ENCODE measurements at regions not wholly inside any gene's neighbourhood (a gene's known extent, or its start where the extent isn't known, plus 50 kb on each side); places are given as distances from the start of the nearest gene placed in this dataset.

DNA sequence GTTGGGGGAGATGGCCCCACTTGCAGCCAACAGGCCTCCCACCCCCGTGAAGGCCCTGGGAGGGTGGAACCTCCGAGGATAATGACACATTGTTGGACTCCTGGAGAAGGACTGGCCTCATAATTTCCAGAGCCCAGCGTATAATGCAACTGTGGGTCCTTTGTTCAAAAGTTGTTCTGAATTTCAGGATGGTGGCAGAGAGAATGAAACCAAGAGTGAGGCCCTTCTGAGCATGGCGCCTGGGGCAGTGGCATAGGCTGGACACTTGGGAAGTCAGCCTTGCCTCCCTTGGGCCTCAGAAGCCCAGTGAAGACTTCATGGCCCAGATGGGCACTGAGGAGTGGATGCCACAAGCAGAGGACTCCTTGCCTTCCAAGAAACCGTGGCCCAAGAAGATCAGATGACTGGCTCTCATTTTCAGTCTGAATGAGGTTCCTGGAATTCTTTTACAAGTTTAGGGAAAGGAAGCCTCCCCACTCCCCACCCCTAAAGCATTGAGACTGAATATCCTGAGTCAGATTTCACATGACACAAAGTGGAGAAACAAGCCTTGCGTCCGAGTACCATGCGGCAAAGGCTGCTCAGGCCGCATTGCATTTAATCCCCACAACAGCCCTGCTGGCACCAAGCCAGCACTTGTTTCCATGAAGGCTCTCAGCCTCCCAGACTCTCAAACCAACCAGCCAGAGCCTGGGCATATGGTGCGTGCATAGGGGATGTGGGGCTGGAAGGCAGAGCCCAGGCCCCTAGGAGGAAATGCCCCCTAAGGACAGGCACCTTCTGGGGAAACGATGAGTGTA is 96.7 kb upstream of the SMIM23 start:
- ChIA-PET CTCF (no interaction called here), POLR2A (ENCODE audit: low non-redundant PET) (no interaction called here)
- DNase-seq (ENCODE audit: low spot score), result no peak
- H3K27ac ChIP-seq, result no peak overlapping the region
- TF ChIP-seq, protein P1, sequence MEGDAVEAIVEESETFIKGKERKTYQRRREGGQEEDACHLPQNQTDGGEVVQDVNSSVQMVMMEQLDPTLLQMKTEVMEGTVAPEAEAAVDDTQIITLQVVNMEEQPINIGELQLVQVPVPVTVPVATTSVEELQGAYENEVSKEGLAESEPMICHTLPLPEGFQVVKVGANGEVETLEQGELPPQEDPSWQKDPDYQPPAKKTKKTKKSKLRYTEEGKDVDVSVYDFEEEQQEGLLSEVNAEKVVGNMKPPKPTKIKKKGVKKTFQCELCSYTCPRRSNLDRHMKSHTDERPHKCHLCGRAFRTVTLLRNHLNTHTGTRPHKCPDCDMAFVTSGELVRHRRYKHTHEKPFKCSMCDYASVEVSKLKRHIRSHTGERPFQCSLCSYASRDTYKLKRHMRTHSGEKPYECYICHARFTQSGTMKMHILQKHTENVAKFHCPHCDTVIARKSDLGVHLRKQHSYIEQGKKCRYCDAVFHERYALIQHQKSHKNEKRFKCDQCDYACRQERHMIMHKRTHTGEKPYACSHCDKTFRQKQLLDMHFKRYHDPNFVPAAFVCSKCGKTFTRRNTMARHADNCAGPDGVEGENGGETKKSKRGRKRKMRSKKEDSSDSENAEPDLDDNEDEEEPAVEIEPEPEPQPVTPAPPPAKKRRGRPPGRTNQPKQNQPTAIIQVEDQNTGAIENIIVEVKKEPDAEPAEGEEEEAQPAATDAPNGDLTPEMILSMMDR (conservative IDR thresholded peaks at IDR 0.05; ENCODE audit: low read depth), result no peak

DNA sequence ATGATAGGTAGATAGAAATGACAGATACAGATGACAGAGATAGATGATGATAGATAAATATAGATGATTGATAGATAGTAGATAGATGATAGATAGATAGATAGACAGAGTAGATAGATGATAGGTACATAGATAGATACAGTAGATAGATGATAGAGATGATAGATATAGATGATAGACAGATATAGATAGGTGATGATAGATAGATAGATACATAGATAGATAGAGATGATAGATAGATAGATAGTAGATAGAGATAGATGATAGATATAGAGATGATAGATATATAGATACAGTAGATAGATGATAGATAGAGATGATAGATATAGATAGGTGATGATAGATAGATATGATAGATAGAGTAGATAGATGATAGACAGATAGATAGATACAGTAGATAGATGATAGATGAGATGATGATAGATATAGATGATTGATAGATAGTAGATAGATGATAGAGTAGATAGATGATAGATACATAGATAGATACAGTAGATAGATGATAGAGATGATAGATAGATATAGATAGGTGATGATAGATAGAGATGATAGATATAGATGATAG is 95.7 kb upstream of the SMIM23 start:
- TF ChIP-seq, protein P1 (conservative IDR thresholded peaks at IDR 0.05; ENCODE audit: low read depth), result no peak
- POLR2A ChIA-PET (ENCODE audit: low non-redundant PET), result no interaction called here
- DNase-seq (ENCODE audit: low spot score), result no peak
- no peak overlapping the region for H3K27ac ChIP-seq
- CTCF ChIA-PET, result no interaction called here

DNA sequence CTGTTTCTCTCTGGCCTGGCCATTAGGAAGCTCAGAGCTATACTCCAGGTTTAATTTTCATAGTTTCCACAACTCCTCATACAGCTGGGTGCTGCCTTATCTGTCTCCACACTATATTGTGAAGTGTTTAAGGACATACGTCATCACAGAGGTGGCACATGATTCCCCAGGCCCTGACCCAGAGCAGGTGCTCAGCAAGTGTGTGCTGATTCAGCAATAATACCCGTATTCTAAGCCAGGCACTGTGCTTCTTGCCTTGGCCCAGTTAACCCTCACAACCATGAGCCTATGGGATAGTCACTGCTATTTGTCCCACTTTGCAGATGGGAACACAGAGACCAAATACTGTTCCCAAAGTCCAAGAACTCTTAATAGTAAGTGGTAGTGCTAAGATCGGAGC is 93.5 kb upstream of the SMIM23 start:
- ChIA-PET CTCF (interaction anchor here (0.6 kb wide), 1 partner anchor 24 kb away, joined by 4 read pairs; no protein-coding TSS in a partner anchor), POLR2A (ENCODE audit: low non-redundant PET) (no interaction called here)
- DNase-seq (ENCODE audit: low spot score), result no peak
- TF ChIP-seq, protein P1 (conservative IDR thresholded peaks at IDR 0.05; ENCODE audit: low read depth), result no peak
- H3K27ac ChIP-seq, result no peak overlapping the region

DNA sequence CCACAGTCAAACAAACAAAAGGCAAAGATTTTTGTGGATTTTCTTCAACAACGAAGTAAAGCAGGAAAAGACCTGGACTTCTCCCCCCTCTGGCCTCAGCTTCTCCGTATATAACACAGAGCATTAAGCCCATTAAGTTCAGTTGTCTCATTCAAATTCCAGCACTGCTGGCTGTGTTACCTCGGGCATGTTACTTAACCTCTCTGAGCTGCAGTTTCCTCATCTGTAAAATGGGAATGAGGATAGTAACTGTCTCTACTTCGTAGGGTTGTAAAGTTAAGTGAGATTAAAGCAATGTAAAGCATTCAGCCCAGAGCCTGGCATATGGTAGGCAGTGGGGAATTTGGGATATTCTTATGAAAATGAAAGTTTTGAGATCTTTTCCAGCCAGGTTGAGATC is 92.7 kb upstream of the SMIM23 start:
- H3K27ac ChIP-seq, result no peak overlapping the region
- ChIA-PET CTCF (no interaction called here), POLR2A (ENCODE audit: low non-redundant PET) (no interaction called here)
- DNase-seq (ENCODE audit: low spot score), result no peak
- TF ChIP-seq, protein P1 (conservative IDR thresholded peaks at IDR 0.05; ENCODE audit: low read depth), result no peak

DNA sequence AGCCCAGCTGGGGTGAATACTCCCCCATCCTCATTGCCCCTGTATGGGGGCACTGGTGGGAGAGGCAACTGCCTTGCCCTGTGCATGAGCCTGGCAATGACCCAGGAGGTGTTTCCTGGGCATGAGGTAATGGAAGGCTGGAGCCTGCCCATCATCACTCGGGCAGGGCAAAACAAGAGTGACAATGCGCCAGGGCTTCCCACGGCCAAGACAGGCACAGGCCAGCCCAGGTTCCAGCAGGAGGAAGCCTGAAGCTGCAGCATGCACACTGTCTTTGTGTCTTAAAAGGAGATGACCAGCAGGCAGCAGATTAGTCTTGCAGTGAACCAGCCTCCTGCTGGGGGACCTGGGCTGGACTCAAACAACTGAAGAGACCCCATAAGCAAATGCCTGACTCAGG is 92.2 kb upstream of the SMIM23 start:
- H3K27ac ChIP-seq, result no peak overlapping the region
- ChIA-PET CTCF (no interaction called here), POLR2A (ENCODE audit: low non-redundant PET) (no interaction called here)
- TF ChIP-seq, protein P1 (conservative IDR thresholded peaks at IDR 0.05; ENCODE audit: low read depth), result no peak
- DNase-seq (ENCODE audit: low spot score), result no peak

DNA sequence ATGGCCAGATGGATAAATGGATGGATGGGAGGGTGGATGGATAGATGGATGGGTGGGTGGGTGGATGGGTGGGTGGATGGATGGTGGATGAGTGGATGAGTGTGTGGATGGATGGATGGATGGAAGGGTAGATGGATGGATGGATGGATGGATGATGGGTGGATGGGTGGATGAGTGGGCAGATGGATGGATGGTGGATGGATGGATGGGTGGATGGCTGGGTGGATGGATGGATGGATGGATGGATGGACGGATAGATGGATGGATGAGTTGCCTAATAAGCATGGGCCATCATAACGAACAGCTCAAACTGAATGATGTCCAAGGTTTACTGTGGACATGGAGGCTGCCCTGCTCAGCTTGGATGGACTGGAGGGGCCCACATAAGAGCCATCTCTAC is 89.8 kb upstream of the SMIM23 start:
- ChIA-PET CTCF (no interaction called here), POLR2A (ENCODE audit: low non-redundant PET) (no interaction called here)
- no peak for DNase-seq (ENCODE audit: low spot score)
- no peak overlapping the region for H3K27ac ChIP-seq
- TF ChIP-seq, protein P1 (conservative IDR thresholded peaks at IDR 0.05; ENCODE audit: low read depth), result no peak
